ENCODE measurements at regions not wholly inside any gene's neighbourhood (a gene's known extent, or its start where the extent isn't known, plus 50 kb on each side); places are given as distances from the start of the nearest gene placed in this dataset.

DNA sequence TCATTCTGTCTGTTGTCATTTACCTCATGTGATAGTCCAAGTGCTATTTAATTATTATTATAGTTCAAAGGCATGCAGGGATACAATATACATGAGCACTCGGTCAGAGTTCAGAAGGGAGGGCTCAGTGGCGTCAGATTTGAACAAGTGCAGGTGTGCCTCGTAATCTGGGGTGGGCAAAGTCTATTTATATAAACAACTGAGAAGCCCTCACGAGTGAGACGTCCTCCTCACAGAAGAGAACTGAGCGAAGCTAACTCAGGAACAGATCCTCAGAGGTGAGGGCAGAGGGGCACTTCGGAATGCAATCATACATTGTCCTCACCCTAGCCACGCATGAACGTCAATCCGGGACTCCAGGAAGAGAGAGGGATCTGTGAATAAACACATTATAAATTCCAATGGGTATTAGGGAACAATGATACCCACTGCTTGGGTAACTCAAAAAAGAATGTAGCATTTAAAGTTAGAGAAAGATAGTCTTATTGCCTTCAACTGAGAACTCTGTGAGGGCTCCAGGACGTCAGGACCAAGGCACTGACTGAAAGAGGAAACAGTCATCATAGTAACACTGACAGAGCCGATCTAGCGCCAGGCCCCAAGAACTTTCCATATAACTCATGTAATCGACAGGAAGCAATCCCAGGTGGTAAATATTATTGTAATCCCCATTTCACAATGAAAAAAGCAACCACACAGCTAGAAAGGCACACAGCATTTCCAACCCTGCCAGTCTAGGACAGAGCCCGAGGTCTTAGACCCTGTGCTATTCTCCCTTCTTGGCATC is 127.1 kb upstream of the B3GALT2 start:
- DNase-seq (ENCODE audit: low read depth in 1 of 2, low spot score in 2 of 2), result no peak
- Histone ChIP-seq H3K9me3 (replicated peaks) (no peaks in the 10 kb centered on the region), H3K27me3 (replicated peaks) (no peaks in the 10 kb centered on the region), H3K4me3 (no peak overlapping the region), H3K36me3 (no peaks in the 10 kb centered on the region), H3K27ac (no peak overlapping the region), H3K4me1 (replicated peaks) (no peaks in the 10 kb centered on the region; the same call in 1 of the 2 replicates)

DNA sequence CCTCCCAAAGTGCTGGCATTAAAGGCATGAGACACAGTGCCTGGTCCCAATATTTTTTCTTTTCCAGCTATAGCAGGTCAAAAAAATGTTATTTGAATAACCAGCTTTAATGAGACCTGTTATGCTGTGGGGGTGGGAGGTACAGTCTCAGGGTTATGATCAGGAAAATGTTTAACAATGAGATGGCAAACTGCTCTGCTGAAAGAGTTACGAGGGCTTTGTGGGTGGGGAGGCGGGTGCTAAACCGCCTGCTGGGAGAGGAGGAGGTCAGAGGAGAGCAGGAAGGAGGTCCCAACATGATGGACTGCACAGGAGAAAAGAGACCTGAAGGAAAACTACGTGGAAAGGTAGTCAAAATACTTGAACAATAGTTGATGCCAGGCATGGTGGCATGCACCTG is 126.0 kb upstream of the B3GALT2 start:
- Histone ChIP-seq H3K27ac (no peak overlapping the region), H3K9me3 (replicated peaks) (no peaks in the 10 kb centered on the region), H3K36me3 (no peaks in the 10 kb centered on the region), H3K4me3 (no peak overlapping the region), H3K4me1 (replicated peaks) (no peaks in the 10 kb centered on the region; the same call in 1 of the 2 replicates), H3K27me3 (replicated peaks) (no peaks in the 10 kb centered on the region)
- DNase-seq (ENCODE audit: low read depth in 1 of 2, low spot score in 2 of 2), result no peak

GRCh38 chr1:193311226-193311948 is 125.0 kb upstream of the B3GALT2 start:
- Histone ChIP-seq H3K4me3 (no peak overlapping the region), H3K9me3 (replicated peaks) (no peaks in the 10 kb centered on the region), H3K36me3 (no peaks in the 10 kb centered on the region), H3K27me3 (replicated peaks) (no peaks in the 10 kb centered on the region), H3K4me1 (replicated peaks) (no peaks in the 10 kb centered on the region; the same call in 1 of the 2 replicates), H3K27ac (no peak overlapping the region)
- DNase-seq (ENCODE audit: low read depth in 1 of 2, low spot score in 2 of 2), result no peak

DNA sequence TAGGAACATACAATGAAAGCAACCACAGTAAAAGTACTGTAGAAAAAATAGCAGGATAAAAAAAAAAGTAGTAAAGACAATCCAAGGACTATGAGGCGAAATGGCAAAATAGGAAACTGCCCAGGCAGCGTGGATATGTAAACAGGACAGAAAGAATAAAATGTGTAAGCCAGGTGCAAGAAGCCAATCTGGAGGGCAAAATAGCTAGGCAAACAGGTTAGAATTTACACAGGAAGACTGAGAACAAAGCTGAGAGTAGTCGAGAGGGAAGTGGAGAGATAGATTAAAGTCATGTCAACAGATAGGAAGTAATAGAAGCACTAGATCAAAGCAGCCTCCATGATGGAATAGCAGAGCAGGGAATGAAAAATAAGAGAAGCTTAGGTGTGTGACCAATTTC is 124.2 kb upstream of the B3GALT2 start:
- no peak overlapping the region for H3K4me3 ChIP-seq
- H3K36me3 ChIP-seq, result no peaks in the 10 kb centered on the region
- no peak for DNase-seq (ENCODE audit: low read depth in 1 of 2, low spot score in 2 of 2)
- H3K9me3 ChIP-seq (replicated peaks), result no peaks in the 10 kb centered on the region
- no peaks in the 10 kb centered on the region for H3K27me3 ChIP-seq (replicated peaks)
- H3K27ac ChIP-seq, result no peak overlapping the region
- H3K4me1 ChIP-seq (replicated peaks), result no peaks in the 10 kb centered on the region; the same call in 1 of the 2 replicates

DNA sequence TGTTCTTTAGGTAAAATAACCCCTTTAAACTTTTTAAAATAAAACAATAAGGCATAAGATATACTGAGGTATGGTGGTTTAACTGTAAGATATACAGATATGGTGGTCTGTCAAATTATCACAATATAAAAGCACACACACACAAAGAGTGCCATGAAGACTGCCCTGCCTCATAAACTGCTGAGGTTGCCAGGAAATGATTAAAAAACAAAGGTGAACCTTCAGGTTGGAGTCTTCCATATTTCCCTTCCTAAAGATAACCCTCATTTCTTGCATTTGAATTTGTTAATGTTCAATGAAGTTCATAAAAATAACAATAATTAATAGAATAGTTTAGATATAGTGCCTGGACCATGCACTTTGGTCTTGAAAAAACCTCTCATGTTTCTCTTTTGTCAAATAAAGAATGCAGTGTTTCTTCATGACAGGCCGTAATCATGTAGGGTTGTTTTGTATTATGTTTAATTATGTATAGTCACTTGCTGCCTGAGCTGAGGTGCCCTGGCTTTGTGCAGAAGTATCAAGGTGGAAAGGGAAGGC is 123.6 kb upstream of the B3GALT2 start:
- Histone ChIP-seq H3K36me3 (no peaks in the 10 kb centered on the region), H3K4me1 (replicated peaks) (no peaks in the 10 kb centered on the region; the same call in 1 of the 2 replicates), H3K27me3 (replicated peaks) (no peaks in the 10 kb centered on the region), H3K4me3 (no peak overlapping the region), H3K27ac (no peak overlapping the region), H3K9me3 (replicated peaks) (no peaks in the 10 kb centered on the region)
- DNase-seq (ENCODE audit: low read depth in 1 of 2, low spot score in 2 of 2), result no peak

DNA sequence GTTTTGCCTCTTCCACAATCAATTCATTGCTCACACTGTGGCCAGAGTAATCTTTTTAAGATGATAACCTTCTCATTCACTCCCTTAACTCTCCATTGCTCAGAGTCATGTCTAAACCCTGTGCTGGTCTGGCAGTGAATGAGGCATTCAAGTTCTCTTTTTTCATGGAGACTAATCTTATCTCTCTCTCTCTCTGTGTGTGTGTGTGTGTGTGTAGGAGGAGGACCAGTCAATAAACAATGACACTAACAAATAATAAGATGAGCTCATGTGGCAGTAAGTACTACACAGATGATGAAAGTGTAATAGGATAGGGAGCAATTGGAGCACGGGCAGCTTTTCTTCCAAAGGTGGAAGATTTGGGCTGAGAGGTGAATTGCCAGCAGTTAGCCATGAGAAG is 122.0 kb upstream of the B3GALT2 start:
- Histone ChIP-seq H3K27me3 (replicated peaks) (no peaks in the 10 kb centered on the region), H3K9me3 (replicated peaks) (no peaks in the 10 kb centered on the region), H3K36me3 (no peaks in the 10 kb centered on the region), H3K4me3 (no peak overlapping the region), H3K27ac (no peak overlapping the region), H3K4me1 (replicated peaks) (no peaks in the 10 kb centered on the region; the same call in 1 of the 2 replicates)
- no peak for DNase-seq (ENCODE audit: low read depth in 1 of 2, low spot score in 2 of 2)

DNA sequence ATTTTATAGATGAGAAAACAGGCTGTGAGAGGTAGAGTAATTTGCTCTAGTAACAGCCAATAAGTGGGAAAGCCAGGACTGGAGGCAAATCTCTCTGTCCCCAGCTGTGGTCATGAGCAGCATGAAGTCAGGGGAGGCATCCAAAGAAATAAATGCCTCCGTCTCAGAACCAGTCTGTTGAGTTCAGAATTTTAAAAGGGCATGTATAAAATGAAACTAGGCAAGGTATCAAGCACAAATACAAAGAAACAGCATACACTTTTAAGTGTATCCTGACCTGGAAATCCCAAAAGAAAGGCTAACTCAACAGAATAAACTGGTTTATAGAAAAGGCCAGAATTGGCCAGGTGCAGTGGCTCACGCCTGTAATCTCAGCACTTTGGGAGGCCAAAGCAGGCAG is 120.0 kb upstream of the B3GALT2 start:
- Histone ChIP-seq H3K4me3 (no peak overlapping the region), H3K27me3 (replicated peaks) (no peaks in the 10 kb centered on the region), H3K9me3 (replicated peaks) (no peaks in the 10 kb centered on the region), H3K36me3 (no peaks in the 10 kb centered on the region), H3K27ac (no peak overlapping the region), H3K4me1 (replicated peaks) (no peaks in the 10 kb centered on the region; the same call in 1 of the 2 replicates)
- no peak for DNase-seq (ENCODE audit: low read depth in 1 of 2, low spot score in 2 of 2)

Measured in SJSA1 (cell line).